ENCODE measurements at regions not wholly inside any gene's neighbourhood (a gene's known extent, or its start where the extent isn't known, plus 50 kb on each side); places are given as distances from the start of the nearest gene placed in this dataset.

DNA sequence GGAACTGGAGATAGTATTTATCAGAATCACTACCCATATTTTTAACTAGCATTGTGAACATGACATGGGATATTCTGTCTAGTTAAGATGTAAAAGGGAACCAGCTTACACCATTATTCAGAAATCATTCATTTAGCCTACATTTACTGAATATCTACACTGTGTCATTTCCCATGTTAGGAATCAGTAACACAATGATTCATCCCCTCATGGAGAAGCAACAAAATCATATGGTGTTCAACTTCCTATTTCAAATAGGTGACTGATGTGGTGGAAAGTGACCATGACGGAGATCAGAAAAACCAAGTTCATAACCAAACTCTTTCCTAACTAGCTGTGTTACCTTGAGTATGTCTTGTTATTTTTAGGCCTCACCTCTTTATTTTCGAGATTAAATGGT is 550.0 kb upstream of the TUSC1 start:
- POLR2A ChIA-PET, result no interaction called here
- H3K4me3 Mint-ChIP-seq (ENCODE audit: unreplicated experiment), result no peak overlapping the region
- intact Hi-C loops (cut with micrococcal nuclease), result no loop called here
- no peaks in the 10 kb centered on the region for H3K36me3 Mint-ChIP-seq (ENCODE audit: insufficient read depth, unreplicated experiment)
- no peaks in the 10 kb centered on the region for H3K4me1 Mint-ChIP-seq (ENCODE audit: insufficient read depth, unreplicated experiment)
- CTCF ChIA-PET, result no interaction called here
- BruUV-seq (replicated peaks), result no TSS peak
- no peak for DNase-seq (ENCODE audit: unreplicated experiment)
- H3K9me3 Mint-ChIP-seq (ENCODE audit: unreplicated experiment), result no peaks in the 10 kb centered on the region
- H3K27me3 Mint-ChIP-seq (ENCODE audit: insufficient read depth, unreplicated experiment), result no peaks in the 10 kb centered on the region
- H3K27ac Mint-ChIP-seq (ENCODE audit: low read depth, unreplicated experiment), result no peak overlapping the region
- TF ChIP-seq, protein P1, sequence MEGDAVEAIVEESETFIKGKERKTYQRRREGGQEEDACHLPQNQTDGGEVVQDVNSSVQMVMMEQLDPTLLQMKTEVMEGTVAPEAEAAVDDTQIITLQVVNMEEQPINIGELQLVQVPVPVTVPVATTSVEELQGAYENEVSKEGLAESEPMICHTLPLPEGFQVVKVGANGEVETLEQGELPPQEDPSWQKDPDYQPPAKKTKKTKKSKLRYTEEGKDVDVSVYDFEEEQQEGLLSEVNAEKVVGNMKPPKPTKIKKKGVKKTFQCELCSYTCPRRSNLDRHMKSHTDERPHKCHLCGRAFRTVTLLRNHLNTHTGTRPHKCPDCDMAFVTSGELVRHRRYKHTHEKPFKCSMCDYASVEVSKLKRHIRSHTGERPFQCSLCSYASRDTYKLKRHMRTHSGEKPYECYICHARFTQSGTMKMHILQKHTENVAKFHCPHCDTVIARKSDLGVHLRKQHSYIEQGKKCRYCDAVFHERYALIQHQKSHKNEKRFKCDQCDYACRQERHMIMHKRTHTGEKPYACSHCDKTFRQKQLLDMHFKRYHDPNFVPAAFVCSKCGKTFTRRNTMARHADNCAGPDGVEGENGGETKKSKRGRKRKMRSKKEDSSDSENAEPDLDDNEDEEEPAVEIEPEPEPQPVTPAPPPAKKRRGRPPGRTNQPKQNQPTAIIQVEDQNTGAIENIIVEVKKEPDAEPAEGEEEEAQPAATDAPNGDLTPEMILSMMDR (IDR thresholded peaks at IDR 0.05; ENCODE audit: unreplicated experiment), result no peak

DNA sequence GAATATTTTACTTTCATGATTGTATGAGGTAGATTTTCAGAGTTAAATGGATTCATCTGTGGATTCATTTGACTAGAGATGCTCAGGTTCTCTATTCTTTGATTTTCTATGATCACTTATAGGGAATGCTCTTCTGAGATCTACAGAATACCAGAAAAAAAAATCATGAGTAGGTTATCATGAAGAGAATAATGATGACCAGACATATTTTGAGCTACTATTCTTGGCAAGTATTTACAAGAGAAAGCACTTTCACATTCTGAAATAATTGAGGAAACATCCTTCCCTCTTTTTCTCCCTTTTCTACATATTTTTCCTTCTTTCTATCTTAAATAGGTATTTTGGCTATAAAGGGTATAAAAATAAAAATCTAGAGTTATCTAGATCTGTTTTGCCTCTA is 543.0 kb upstream of the TUSC1 start:
- TF ChIP-seq, protein P1 (IDR thresholded peaks at IDR 0.05; ENCODE audit: unreplicated experiment), result no peak
- CTCF ChIA-PET, result interaction anchor here (0.6 kb wide), 1 partner anchor 132 kb away, joined by 3 read pairs; no protein-coding TSS in a partner anchor
- Mint-ChIP-seq H3K4me3 (ENCODE audit: unreplicated experiment) (no peak overlapping the region), H3K27me3 (ENCODE audit: insufficient read depth, unreplicated experiment) (no peaks in the 10 kb centered on the region), H3K9me3 (ENCODE audit: unreplicated experiment) (peaks cover 11% of the 10 kb centered on the region), H3K4me1 (ENCODE audit: insufficient read depth, unreplicated experiment) (no peaks in the 10 kb centered on the region), H3K27ac (ENCODE audit: low read depth, unreplicated experiment) (no peak overlapping the region), H3K36me3 (ENCODE audit: insufficient read depth, unreplicated experiment) (no peaks in the 10 kb centered on the region)
- POLR2A ChIA-PET, result no interaction called here
- BruUV-seq (replicated peaks), result no TSS peak
- intact Hi-C loops (cut with micrococcal nuclease), result no loop called here
- DNase-seq (ENCODE audit: unreplicated experiment), result no peak

DNA sequence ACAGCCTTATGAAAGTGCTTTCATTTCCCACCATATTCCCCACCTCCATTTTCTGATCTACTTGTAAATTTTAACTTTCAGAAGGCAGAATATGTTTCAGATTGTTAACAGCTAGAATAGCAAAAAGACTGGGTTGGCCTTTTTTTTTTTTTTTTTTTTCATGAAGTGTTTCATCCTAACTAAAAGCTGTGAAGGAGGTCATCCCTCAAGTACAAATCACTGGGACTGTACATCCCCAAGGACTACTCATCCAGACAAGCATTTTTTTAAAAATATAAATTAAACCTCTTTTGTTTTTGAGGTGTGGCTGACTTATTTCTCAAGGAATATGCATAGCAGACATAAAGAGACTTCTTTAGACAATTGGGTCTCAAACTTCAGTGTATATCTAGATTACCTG is 542.1 kb upstream of the TUSC1 start:
- no peaks in the 10 kb centered on the region for H3K4me1 Mint-ChIP-seq (ENCODE audit: insufficient read depth, unreplicated experiment)
- H3K27ac Mint-ChIP-seq (ENCODE audit: low read depth, unreplicated experiment), result no peak overlapping the region
- ChIA-PET CTCF (interaction anchor here (0.6 kb wide), 2 partner anchors 16 to 22 kb away, joined by 3 read pairs; no protein-coding TSS in a partner anchor), POLR2A (no interaction called here)
- H3K9me3 Mint-ChIP-seq (ENCODE audit: unreplicated experiment), result peaks cover 11% of the 10 kb centered on the region
- no TSS peak for BruUV-seq (replicated peaks)
- no peaks in the 10 kb centered on the region for H3K27me3 Mint-ChIP-seq (ENCODE audit: insufficient read depth, unreplicated experiment)
- intact Hi-C loops (cut with micrococcal nuclease), result no loop called here
- no peak for DNase-seq (ENCODE audit: unreplicated experiment)
- H3K36me3 Mint-ChIP-seq (ENCODE audit: insufficient read depth, unreplicated experiment), result no peaks in the 10 kb centered on the region
- TF ChIP-seq, protein P1 (IDR thresholded peaks at IDR 0.05; ENCODE audit: unreplicated experiment), result no peak
- no peak overlapping the region for H3K4me3 Mint-ChIP-seq (ENCODE audit: unreplicated experiment)

DNA sequence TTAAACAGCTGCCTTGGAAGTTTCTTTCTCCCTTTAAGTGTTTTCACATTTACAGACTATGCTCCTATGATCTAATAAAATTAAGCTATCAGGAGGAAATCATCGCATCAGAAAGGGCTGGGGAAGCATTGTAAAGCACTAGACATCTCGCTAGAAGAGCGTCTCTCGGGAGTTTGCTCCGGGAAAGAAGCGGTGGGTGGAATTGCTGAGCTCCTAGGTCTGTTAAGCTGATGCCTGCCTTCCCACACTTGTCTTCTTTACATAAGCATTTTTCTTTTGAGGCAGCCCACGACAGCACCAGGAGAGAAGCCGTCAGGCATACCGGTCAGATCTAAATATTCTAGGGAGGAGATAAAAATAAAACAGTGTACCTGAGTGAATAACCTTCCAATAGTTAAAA is 541.7 kb upstream of the TUSC1 start:
- DNase-seq (ENCODE audit: unreplicated experiment), result no peak
- intact Hi-C loops (cut with micrococcal nuclease), result no loop called here
- no peaks in the 10 kb centered on the region for H3K27me3 Mint-ChIP-seq (ENCODE audit: insufficient read depth, unreplicated experiment)
- TF ChIP-seq, protein P1 (IDR thresholded peaks at IDR 0.05; ENCODE audit: unreplicated experiment), result no peak
- ChIA-PET CTCF (interaction anchor here (0.6 kb wide), 2 partner anchors 17 to 22 kb away, joined by 3 read pairs; no protein-coding TSS in a partner anchor), POLR2A (no interaction called here)
- no peak overlapping the region for H3K4me3 Mint-ChIP-seq (ENCODE audit: unreplicated experiment)
- no peaks in the 10 kb centered on the region for H3K4me1 Mint-ChIP-seq (ENCODE audit: insufficient read depth, unreplicated experiment)
- peaks cover 11% of the 10 kb centered on the region for H3K9me3 Mint-ChIP-seq (ENCODE audit: unreplicated experiment)
- no peak overlapping the region for H3K27ac Mint-ChIP-seq (ENCODE audit: low read depth, unreplicated experiment)
- H3K36me3 Mint-ChIP-seq (ENCODE audit: insufficient read depth, unreplicated experiment), result no peaks in the 10 kb centered on the region
- no TSS peak for BruUV-seq (replicated peaks)

Measured in MCF 10A (cell line).